NCI-H1105 (cell line): ENCODE measurements at regions not wholly inside any gene's neighbourhood (a gene's known extent, or its start where the extent isn't known, plus 50 kb on each side); places are given as distances from the start of the nearest gene placed in this dataset.

Experiments
- DNase-seq: peaks from one replicate; lab custom pipeline; 2025; lab: John Stamatoyannopoulos, UW

DNA sequence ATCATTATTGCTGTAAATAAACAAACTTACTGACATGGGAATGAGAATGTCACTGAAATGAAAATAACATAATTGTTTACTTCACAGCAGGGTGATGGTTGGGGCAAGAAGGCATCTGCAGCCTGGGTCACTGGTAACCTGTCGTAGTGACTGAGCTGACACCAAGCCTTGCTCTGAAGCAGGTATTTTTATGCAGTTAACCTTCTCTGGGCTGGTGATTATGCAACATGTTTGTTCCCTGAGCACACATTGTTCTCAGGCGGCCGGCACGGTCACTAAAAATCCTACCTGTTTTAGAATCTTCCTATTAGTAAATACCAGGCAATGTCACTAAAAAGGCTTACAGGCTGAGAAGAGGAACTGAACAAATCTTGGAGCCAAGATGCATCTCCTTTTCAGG is 157.7 kb upstream of the NR3C1 start:
- no peak for DNase-seq

DNA sequence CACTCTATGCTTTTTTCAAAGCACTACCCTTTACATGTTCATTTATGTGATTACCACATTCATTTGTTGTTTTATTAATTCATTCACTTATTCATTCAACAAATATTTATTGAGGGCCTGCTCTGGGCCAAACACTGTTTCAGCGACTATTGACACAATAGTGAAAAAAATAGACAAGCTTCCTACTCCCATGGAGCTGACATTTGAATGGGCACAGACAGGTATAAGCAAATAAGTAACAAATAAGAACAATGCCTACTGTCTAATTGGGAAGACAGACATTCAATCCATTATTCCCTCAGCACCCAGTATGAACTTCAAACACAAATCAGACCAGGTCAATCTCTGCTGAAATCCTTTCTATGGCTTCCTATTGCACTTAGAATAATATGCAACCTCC is 156.9 kb upstream of the NR3C1 start:
- DNase-seq = no peak

DNA sequence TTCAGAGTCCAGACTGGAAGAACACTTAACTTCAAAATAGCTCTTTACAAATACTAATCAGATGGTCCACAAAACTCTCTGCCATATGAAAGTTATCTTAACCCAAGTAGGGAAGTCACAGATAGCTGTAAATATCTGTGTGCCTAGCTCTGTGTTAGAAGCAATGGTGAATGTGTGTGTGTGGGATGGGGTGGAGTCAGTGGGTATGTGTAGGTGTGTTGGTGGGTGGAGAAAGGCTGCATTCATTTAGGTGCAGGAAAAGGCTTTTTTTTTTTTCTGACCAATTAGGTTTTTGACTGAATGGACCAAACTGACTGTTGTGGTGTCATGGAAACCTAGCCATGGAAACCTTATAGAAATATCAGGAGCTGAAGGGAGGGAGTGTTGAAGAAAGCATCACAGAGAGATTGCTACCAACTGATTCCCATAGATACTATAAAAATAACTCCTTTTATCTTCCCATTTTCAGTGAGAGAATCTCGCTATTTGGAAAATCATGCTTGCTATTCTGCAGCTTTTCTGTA is 156.2 kb upstream of the NR3C1 start:
- no peak for DNase-seq

DNA sequence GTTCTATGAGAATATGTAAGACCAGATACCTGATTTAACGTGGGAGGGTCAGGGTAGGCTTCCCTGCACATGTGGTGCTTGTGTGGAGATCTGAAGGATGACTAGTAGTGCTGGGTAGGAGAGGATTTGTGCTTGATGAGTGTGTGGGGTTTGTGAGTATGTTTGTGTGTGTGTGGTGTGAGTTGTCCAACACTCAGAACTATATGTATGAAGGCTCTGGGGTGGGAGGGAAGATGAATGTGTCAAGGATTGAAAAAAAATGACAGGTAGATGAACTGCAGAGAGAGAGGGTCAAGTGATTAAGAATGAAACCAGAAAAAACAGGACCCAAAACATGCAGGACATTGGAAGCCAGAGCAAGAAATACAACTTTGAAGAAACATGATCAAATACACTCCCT is 154.6 kb upstream of the NR3C1 start:
- no peak for DNase-seq

DNA sequence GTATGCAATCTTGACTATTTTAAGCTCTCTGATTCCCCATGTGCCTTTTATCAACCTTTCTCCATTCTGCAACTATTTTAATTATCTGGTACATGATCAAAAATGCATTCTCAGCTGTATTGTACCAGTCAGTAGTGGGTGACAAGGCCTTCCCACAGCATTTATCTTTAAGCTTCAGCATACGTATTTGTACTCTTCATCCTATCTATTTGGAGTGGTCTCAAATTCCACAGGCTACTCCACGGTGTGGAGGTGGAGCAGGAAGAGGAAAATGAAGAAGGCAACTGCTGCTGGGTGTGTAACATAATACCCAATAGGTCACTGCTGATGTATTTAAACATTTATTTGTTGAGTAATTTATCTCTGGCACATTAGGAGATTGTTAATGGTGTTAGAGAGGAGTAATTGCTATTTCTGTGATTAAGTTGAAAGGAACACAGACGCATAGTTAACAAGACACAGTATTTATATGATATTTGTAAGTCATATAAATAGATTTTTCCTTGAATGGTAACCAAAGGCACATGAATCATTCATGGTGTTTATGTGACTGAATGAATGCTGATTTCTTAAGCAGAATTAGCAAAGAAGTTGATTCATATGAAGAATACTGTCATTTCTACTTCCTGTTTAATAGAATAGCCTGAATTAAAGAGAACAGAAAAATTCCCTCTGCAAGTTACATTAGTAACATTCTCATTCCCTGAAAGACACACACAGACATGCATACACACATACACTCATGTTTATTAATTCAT is 153.8 kb upstream of the NR3C1 start:
- peak; percentile 16 for DNase-seq

DNA sequence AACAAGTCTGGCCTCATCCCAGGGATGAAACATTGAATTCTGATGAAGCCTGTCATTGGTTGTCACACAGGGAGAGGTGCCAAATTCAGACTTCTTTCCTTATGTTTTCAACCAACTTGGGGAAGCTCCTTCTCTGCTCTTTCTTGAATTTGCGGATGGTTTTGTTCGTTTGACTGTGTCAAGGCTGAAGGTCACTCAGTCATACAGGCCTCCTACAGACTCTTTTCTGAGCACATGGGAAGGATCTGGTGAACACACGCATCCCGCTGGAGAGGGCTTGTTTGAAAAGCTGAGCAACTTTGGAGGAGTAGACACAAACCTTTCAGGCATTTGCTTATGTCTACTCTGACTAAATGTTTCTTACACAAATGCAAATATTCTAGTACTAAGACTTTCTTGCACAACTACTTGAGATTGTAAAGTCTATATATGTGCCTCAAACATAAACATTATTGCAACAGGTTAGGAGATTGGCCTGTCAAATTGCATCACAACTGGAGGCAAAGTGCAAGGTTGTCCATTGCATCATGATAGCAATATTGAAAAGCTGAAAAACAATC is 151.5 kb upstream of the NR3C1 start:
- no peak for DNase-seq

GRCh38 chr5:143554187-143554717 is 150.8 kb upstream of the NR3C1 start:
- no peak for DNase-seq

- DNase-seq = no peak
These were observed 149.2 kb upstream of the NR3C1 start for GRCh38 chr5:143552680-143553079.

- no peak for DNase-seq
These were observed 148.3 kb upstream of the NR3C1 start for GRCh38 chr5:143551820-143552251.

DNA sequence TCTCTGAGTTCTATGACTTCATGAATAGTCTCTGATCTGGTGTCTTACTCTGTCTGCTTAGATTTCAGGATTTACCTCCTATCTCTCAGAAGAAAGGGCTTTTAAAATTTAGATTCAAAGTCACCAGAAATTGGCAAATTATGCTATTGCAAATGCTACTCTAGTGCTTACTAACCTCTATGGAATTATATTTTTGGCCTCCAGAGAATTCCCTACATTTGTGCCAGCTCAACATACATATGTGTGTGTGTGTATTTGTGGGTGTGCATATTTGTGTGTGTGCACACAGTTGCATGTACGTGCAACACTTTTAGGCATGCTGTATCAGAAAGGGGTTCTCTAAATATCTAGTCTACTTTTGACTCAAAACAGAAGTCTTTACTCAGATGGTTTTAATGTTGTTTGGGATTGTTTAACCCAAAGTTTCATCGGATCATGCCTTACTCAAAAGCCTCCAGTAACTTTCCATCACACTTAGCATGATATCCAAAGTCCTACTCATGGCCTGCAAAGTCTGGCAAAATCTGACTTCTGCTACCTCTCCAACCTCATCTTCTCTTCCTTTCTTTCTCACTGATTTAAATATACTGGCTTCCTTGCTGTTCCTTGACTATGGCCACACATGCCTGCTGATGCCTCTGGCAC is 147.6 kb upstream of the NR3C1 start:
- DNase-seq = no peak

- DNase-seq = no peak
These were observed 143.9 kb upstream of the NR3C1 start for GRCh38 chr5:143547342-143547741.

DNA sequence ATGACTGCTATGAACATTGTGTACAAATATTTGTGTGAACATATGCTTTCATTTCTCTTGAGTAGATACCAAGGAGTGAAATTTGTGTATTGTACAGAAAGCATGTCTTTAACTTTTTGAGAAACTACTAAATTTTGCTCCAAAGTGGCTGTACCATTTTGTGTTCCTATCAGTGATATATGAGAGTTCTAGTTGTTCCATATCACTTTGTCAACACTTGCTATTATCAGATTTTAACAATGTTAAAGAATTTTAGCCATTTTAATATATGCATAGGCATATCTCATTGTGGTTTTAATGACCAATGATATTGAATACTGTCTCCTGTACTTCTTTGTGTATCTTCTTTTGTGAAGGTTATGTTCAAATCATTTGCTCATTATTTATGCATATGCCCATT is 142.9 kb upstream of the NR3C1 start:
- DNase-seq = no peak

DNA sequence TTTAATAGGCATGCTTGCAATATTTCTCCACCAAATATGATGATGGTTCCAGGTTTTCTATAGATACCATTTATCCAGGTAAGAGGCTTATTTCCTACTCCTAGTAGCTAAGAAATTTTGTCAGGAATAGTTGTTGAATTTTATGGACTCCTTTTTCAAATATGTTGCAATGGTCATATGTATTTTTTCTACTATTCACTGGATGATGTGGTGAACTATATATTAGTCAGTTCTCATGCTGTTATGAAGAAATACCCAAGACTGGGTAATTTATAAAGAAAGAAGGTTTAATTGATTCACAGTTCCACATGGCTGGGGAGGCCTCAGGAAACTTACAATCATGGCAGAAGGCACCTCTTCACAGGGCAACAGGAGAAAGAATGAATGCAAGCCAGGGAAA is 141.1 kb upstream of the NR3C1 start:
- DNase-seq = no peak

DNA sequence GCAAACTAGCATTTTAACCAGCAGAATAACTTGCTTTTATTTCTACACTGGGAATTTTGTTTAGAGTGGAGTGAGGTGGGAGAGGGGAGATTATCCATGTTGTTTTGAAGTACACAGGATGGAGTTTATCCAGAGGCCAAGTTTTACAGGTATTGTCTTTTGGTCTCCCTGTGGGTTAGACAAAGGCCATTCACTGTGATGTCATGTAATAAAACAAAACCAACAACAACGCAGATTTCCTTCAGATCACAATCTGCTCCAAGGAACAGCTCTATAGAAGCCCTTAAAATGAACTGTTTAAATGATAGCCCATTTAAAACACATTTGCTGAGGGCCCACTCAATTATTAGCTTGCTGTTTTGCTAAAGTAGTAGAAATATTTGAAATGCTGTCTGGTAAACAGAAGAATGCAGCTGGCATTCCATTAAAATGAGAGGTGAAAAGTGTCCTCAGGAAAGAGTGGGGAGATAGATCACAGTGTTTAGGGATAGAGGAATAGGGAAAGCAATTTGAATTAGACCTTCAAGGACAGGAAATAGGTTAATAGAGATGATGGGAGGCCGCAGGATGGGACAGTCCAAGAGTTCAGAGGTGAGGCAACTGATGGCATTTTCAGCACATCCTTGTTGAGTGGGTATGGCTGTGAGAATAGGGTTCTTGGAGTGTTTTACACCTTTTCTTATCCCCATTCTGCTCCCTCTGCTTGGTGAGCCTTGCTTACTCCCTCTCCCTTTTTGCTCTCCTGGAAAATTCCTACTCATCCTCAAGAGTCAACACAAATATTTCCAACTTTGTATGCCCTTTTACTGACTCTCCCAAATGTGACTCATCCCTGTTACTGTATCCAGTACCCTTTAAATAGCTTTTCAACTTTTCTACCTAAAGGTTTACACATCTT is 140.1 kb upstream of the NR3C1 start:
- no peak for DNase-seq

DNA sequence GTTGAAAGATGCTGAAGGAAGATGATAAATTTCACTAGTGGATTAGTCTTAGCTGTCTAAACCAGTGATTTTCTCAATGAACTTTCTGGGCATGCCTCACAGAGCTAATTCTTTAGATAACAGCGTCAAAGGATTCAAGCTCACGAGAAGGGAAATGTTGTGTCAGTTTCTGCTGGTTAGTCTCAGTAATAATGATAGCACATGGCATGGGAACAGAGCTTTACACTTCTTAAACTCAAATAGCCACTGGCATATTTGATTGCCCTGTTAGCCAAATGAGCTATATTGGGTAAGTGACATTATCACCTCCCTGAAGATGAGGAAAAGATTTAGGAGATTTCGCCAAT is 139.3 kb upstream of the NR3C1 start:
- DNase-seq = no peak

DNA sequence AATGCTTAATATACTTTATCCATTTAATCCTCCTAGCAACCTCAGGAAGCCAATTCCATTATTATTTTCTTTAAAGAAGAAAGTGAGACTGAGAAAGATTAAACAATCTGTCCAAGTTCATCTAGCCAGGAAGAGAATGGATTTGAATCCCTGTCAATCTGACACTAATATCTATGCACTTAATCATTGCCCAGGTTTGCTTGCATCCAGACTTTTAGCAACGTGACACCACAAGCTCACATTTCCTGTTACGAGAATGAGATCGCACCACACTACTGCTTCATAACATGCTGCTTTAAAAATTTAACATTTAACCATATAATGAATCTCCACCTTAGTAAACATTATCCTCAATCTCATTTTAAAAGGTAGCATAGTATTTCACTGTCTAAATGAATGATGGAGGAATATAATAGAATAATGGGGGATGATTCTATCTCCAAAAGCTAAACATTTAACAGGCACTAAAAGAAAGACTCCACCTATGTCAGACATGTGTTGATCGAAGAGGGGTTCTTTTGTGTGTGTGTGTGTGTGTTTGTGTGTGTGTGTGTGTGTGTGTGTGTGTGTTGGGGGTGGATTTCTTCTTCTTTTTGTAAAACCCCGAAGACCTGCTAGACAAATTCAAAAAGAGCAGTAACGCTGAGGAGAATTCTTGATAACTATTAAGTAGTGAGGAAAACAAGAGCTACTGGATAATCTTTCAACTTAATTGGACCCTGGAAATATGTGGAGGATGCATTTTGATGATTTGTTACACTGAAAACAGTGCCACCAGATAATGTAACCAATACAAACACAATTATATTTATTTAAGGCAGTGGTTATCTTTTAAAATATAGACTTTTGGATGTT is 138.7 kb upstream of the NR3C1 start:
- no peak for DNase-seq

DNA sequence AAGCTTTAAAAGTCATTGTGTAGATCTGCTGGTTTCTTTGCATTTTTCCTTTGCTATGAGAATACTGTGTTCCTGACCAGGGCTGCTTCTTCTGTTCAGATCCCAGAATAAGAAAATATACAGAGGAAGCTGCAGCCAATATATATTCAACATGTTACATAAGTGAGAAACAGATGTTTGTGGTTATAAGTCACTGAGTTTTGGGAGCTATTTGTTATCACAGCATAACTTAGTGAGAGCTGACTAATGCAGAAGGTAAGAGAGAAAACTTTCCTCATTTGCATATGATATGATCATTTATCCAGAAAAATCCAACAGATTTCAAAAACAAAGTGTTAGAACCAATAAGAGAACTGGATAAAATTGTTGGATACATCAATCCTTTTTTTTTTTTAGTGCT is 136.3 kb upstream of the NR3C1 start:
- no peak for DNase-seq

GRCh38 chr5:143537056-143537455 is 133.6 kb upstream of the NR3C1 start:
- DNase-seq = no peak

DNA sequence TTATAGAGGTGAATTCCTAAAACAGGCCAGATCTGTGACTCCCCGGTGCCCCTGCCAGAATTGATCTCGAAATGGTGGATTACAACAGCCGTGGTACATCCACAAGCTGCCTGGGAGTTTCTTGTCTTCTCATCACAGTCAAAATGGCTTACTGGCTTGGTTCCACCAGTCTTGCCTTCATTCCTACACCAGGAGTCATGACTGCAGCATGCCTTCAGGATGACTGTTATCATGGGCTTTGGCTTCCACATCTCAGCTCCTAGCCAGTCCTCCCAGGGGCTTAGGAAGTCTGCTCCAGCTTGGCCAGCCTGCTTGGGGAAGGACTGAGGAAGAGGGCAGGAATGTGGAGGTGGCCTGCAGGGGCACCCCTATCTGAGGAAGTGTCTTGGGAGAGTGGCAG is 132.9 kb upstream of the NR3C1 start:
- no peak for DNase-seq

- no peak for DNase-seq
These were observed 131.3 kb upstream of the NR3C1 start for GRCh38 chr5:143534761-143535154.
